GM18867 (cell line): ENCODE measurements at regions not wholly inside any gene's neighbourhood (a gene's known extent, or its start where the extent isn't known, plus 50 kb on each side); places are given as distances from the start of the nearest gene placed in this dataset.
"Not testable (repeated sequence)": the region's sequence is repeated elsewhere in the genome, so short reads cannot be mapped to it uniquely, and the experiment has no call there.

ENCODE experiments used
- ATAC-seq: cut with Tn5 transposase; IDR thresholded peaks from one replicate; pipeline ENCODE4 v1.9.1; 2021; ENCODE audit warnings: mild to moderate bottlenecking, moderate library complexity; ENCODE audit not compliant: unreplicated experiment

- no peak for ATAC-seq
These were observed 268.1 kb upstream of the SDK2 start for GRCh38 chr17:73912373-73912746.

GRCh38 chr17:73914536-73915274, 270.5 kb upstream of the SDK2 start:
- no peak for ATAC-seq

- not testable (repeated sequence) for ATAC-seq
These were observed 274.8 kb upstream of the SDK2 start for GRCh38 chr17:73919033-73919432.

- no peak for ATAC-seq
These were observed 277.1 kb upstream of the SDK2 start for GRCh38 chr17:73921306-73921705.

- ATAC-seq, result no peak
These were observed 279.2 kb upstream of the RPL38 start for GRCh38 chr17:73924114-73924908.

GRCh38 chr17:73924909-73925186, 278.6 kb upstream of the RPL38 start:
- no peak for ATAC-seq

- ATAC-seq, result no peak
These were observed 273.5 kb upstream of the RPL38 start for GRCh38 chr17:73929860-73930430.

GRCh38 chr17:73932216-73932749, 271.2 kb upstream of the RPL38 start:
- ATAC-seq, result no peak

- no peak for ATAC-seq
These were observed 270.2 kb upstream of the RPL38 start for GRCh38 chr17:73933164-73933766.

- no peak for ATAC-seq
These were observed 269.6 kb upstream of the RPL38 start for GRCh38 chr17:73933871-73934270.

GRCh38 chr17:73934696-73935095, 268.8 kb upstream of the RPL38 start:
- no peak for ATAC-seq

- no peak for ATAC-seq
These were observed 266.4 kb upstream of the RPL38 start for GRCh38 chr17:73936908-73937627.

- ATAC-seq, result no peak
These were observed 264.8 kb upstream of the RPL38 start for GRCh38 chr17:73938706-73939105.

GRCh38 chr17:73939806-73940205, 263.7 kb upstream of the RPL38 start:
- no peak for ATAC-seq

GRCh38 chr17:73940511-73940910, 263.0 kb upstream of the RPL38 start:
- ATAC-seq, result no peak

GRCh38 chr17:73941919-73942530, 261.5 kb upstream of the RPL38 start:
- no peak for ATAC-seq

- ATAC-seq, result no peak
These were observed 260.6 kb upstream of the RPL38 start for GRCh38 chr17:73942703-73943415.

GRCh38 chr17:73943416-73944110, 259.9 kb upstream of the RPL38 start:
- no peak for ATAC-seq

GRCh38 chr17:73944366-73944765, 259.1 kb upstream of the RPL38 start:
- ATAC-seq, result no peak
